Esophagus muscularis mucosa (tissue), 3 donors: ENCODE measurements at regions not wholly inside any gene's neighbourhood (a gene's known extent, or its start where the extent isn't known, plus 50 kb on each side); places are given as distances from the start of the nearest gene placed in this dataset.

Experiments used
- CTCF ChIP-seq, 3 experiments: fragments of 200-600 bp in 2 of 3; fragments of 450-650 bp in 1 of 3; sonication (generic) in 2 of 3; IDR thresholded peaks; one replicate each; pipeline ENCODE4 v1.5.1; 2017 to 2019; ENCODE audit warnings: antibody characterized with exemption in 3 of 3, mild to moderate bottlenecking in 2 of 3, moderate library complexity in 1 of 3
- POLR2A ChIP-seq: fragments of 450-650 bp; IDR thresholded peaks from one replicate; pipeline ENCODE4 v1.6.1; 2017; ENCODE audit warnings: antibody characterized with exemption, moderate library complexity, mild to moderate bottlenecking, low read depth

- TF ChIP-seq CTCF (IDR thresholded peaks at IDR 0.05) (no peak), POLR2A (no peak)
Observed at GRCh38 chr3:109923431-109923830, 586.1 kb upstream of the DPPA4 start.
